Activated naive CD4-positive, alpha-beta T cell treated with anti-CD3 and anti-CD28 coated beads, Interleukin-2, amount 50 U/mL, for 72 hours (primary cell): ENCODE measurements at regions not wholly inside any gene's neighbourhood (a gene's known extent, or its start where the extent isn't known, plus 50 kb on each side); places are given as distances from the start of the nearest gene placed in this dataset.

ENCODE experiments used
- ATAC-seq, 2 donors: fragments of 150-1000 bp; cut with Tn5 transposase; 2 replicates each; pipeline ENCODE4 v1.10.0; 2021; ENCODE audit warnings: mild to moderate bottlenecking in 2 of 2, moderate library complexity in 2 of 2
- DNase-seq, 2 donors: peaks; one replicate each; pipeline ENCODE4 v3.0.0; 2021 to 2022; ENCODE audit warnings: low spot score in 2 of 2
- H3K27ac Mint-ChIP-seq, 2 donors: one replicate each; pipeline ENCODE4 v1.8.0; 2022; ENCODE audit warnings: mild to moderate bottlenecking in 2 of 2, mixed read lengths in 2 of 2
- H3K36me3 Mint-ChIP-seq, 2 donors: one replicate each; pipeline ENCODE4 v1.8.0; 2022; ENCODE audit warnings: mixed read lengths in 2 of 2
- H3K9me3 Mint-ChIP-seq, 2 donors: one replicate each; pipeline ENCODE4 v1.8.0; 2022; ENCODE audit warnings: mixed read lengths in 2 of 2

DNA sequence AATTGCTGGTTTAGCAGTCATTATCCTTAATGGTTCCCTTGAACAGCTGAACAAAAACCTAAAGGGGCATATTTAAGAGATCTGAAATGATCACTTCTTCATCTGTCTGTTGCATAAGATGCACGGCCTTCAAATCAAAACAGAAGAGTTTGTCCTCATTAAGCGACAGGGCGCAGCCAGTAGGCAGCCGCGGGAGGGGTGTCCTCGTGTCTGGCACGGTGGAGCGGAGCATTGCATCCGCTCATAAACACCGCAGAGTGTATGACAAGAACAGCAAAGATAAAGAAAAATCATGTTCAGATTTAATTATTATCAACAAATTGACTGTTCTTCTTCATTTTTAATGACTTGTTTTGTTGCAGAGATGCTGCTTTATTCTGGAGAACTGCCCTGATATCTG, 255.6 kb upstream of the ADARB2 start:
- Mint-ChIP-seq H3K27ac (no peak overlapping the region), H3K36me3 (no peaks in the 10 kb centered on the region), H3K9me3 (peaks cover 0 to 10% of the 10 kb centered on the region in 2 donors)
- DNase-seq: no peak
- ATAC-seq: no peak

GRCh38 chr10:1989090-1989489, 251.8 kb upstream of the ADARB2 start:
- no peaks in the 10 kb centered on the region for H3K36me3 Mint-ChIP-seq
- DNase-seq (no peak), ATAC-seq (no peak)
- H3K27ac Mint-ChIP-seq: no peak overlapping the region
- H3K9me3 Mint-ChIP-seq: peaks cover 0 to 7% of the 10 kb centered on the region in 2 donors

- H3K27ac Mint-ChIP-seq: no peak overlapping the region
- ATAC-seq (no peak), DNase-seq (no peak)
- H3K36me3 Mint-ChIP-seq: no peaks in the 10 kb centered on the region
- H3K9me3 Mint-ChIP-seq: peaks cover 0 to 4% of the 10 kb centered on the region in 2 donors
Observed at GRCh38 chr10:1981976-1982375, 244.7 kb upstream of the ADARB2 start.

- no peak for ATAC-seq
- DNase-seq: no peak
- Mint-ChIP-seq H3K27ac (no peak overlapping the region), H3K36me3 (no peaks in the 10 kb centered on the region), H3K9me3 (peaks cover 0 to 4% of the 10 kb centered on the region in 2 donors)
Observed at GRCh38 chr10:1980459-1980858, 243.1 kb upstream of the ADARB2 start.

GRCh38 chr10:1978584-1978983, 241.3 kb upstream of the ADARB2 start:
- H3K27ac Mint-ChIP-seq: no peak overlapping the region
- no peak for ATAC-seq
- no peak for DNase-seq
- peaks cover 0 to 4% of the 10 kb centered on the region in 2 donors for H3K9me3 Mint-ChIP-seq
- H3K36me3 Mint-ChIP-seq: no peaks in the 10 kb centered on the region

DNA sequence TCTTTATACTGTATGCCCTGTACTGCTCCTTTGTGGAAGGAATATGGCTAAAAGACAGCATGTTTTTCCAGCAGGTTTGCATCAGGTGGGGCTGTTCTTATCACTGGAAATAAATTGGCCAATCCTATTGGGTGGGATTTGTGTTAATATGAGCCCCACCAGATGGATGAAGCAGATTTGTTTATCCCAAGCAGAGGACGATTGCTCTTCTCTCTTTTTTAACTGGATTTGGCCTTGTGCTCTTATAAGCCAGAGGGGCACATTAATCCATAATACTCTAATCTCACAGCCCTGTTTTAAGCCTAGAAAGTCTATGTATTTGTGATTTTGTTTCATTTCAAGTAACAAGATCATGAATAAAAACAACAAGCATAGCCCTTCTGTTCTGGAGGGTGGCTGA, 240.1 kb upstream of the ADARB2 start:
- Mint-ChIP-seq H3K27ac (no peak overlapping the region), H3K9me3 (peaks cover 0 to 4% of the 10 kb centered on the region in 2 donors), H3K36me3 (peaks cover 0 to 1% of the 10 kb centered on the region in 2 donors)
- ATAC-seq (no peak), DNase-seq (no peak)

DNA sequence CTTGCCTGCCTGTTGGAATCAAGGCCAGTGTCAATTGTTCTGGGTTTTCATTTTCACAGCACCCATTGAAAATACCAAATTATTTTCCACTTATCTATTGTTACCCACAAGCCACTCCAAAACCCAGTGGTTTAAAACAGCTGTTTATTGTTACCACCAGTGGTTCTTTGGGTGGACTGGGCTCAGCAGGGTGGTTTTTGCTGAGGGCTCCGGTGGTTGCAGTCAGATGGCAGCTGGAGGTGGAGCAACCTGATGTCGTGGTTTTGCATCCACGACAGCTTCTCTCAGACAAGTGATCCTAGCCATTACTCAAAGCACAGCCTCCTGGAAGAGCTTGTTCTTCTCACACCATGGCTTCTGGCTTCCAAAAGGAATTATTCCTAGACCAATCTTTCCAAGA, 235.1 kb upstream of the ADARB2 start:
- Mint-ChIP-seq H3K9me3 (no peaks in the 10 kb centered on the region), H3K36me3 (peaks cover 0 to 4% of the 10 kb centered on the region in 2 donors), H3K27ac (no peak overlapping the region)
- DNase-seq: no peak
- ATAC-seq: no peak

GRCh38 chr10:1968257-1969033, 231.1 kb upstream of the ADARB2 start:
- Mint-ChIP-seq H3K36me3 (peaks cover 0 to 4% of the 10 kb centered on the region in 2 donors), H3K9me3 (no peaks in the 10 kb centered on the region), H3K27ac (no peak overlapping the region)
- DNase-seq (no peak), ATAC-seq (no peak)

DNA sequence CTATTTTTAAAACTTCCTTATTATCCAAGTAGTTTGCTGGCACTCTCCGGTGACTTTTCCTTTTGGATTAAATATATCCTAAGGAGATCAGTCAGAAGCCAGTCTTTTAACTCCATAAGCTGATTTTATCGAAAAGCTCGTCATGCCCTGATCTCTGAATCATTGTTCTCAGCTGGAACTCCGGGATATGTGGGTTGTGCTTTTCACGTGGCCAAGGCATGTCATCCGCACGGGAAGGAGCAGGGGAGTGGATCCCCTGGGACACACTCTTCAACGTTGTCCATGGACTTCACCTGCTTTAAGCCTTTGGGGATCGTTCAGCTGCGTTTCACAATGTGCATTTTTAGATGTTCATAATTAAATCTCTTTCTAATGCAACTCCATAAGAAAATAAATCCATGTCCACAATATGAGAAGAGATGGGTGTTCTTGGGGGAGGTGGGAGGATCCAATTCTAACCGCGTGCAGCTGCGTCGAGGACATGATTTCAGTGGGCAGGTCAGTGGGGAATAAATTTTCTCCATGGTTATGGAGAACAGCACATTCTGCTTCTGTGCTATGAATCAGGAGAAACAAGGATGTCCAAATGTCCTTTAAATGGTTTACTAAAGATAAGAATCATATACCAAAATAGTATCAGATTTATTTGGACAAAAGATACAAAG, 229.5 kb upstream of the ADARB2 start:
- Mint-ChIP-seq H3K27ac (no peak overlapping the region), H3K9me3 (no peaks in the 10 kb centered on the region), H3K36me3 (no peaks in the 10 kb centered on the region)
- no peak for DNase-seq
- ATAC-seq: no peak

- Mint-ChIP-seq H3K36me3 (no peaks in the 10 kb centered on the region), H3K9me3 (no peaks in the 10 kb centered on the region), H3K27ac (no peak overlapping the region)
- no peak for ATAC-seq
- no peak for DNase-seq
Observed at GRCh38 chr10:1964476-1964875, 227.2 kb upstream of the ADARB2 start.

DNA sequence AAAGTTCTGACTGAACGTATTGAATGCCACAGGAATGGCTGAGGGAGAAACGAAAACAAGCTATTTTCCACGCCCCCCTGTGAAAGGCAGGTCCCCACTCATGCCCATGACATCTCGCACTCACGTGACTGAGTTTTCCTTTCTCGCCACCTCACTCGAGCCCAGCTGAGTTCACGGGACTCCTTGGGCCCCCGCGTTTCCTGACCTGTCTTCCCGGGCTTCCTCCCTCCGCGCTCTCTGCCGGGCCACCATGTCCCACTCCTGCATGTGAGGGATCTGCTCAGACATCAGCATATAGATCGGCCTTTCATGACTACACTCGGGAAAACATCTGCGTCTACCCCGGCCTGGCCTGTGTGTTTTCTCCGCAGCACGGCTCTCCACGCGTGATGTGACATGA, 226.0 kb upstream of the ADARB2 start:
- no peak for ATAC-seq
- DNase-seq: no peak

GRCh38 chr10:1961989-1962388, 224.7 kb upstream of the ADARB2 start:
- no peaks in the 10 kb centered on the region for H3K9me3 Mint-ChIP-seq
- no peak for ATAC-seq
- DNase-seq: no peak
- no peak overlapping the region for H3K27ac Mint-ChIP-seq
- no peaks in the 10 kb centered on the region for H3K36me3 Mint-ChIP-seq

More for the DNA sequence above, 226.0 kb upstream of the ADARB2 start:
- no peak overlapping the region for H3K27ac Mint-ChIP-seq
- H3K9me3 Mint-ChIP-seq: no peaks in the 10 kb centered on the region
- H3K36me3 Mint-ChIP-seq: no peaks in the 10 kb centered on the region

GRCh38 chr10:1960982-1961381, 223.7 kb upstream of the ADARB2 start:
- DNase-seq: no peak
- H3K27ac Mint-ChIP-seq: no peak overlapping the region
- ATAC-seq: no peak
- no peaks in the 10 kb centered on the region for H3K36me3 Mint-ChIP-seq
- H3K9me3 Mint-ChIP-seq: no peaks in the 10 kb centered on the region

GRCh38 chr10:1957057-1957456, 219.7 kb upstream of the ADARB2 start:
- DNase-seq (no peak), ATAC-seq (peak in 1 of 2 donors; percentile 81)
- Mint-ChIP-seq H3K9me3 (no peaks in the 10 kb centered on the region), H3K36me3 (no peaks in the 10 kb centered on the region), H3K27ac (no peak overlapping the region)

GRCh38 chr10:1954300-1954699, 217.0 kb upstream of the ADARB2 start:
- H3K36me3 Mint-ChIP-seq: no peaks in the 10 kb centered on the region
- no peaks in the 10 kb centered on the region for H3K9me3 Mint-ChIP-seq
- no peak overlapping the region for H3K27ac Mint-ChIP-seq
- no peak for DNase-seq
- ATAC-seq: no peak

GRCh38 chr10:1952126-1953095, 215.1 kb upstream of the ADARB2 start:
- Mint-ChIP-seq H3K36me3 (no peaks in the 10 kb centered on the region), H3K27ac (no peak overlapping the region), H3K9me3 (no peaks in the 10 kb centered on the region)
- ATAC-seq: no peak
- no peak for DNase-seq
